ENCODE measurements at regions not wholly inside any gene's neighbourhood (a gene's known extent, or its start where the extent isn't known, plus 50 kb on each side); places are given as distances from the start of the nearest gene placed in this dataset.

- TF ChIP-seq EZH2 (IDR thresholded peaks at IDR 0.05; ENCODE audit: borderline replicate concordance, control insufficient read depth, low read depth, low read length) (no peak), PBX3 (IDR thresholded peaks at IDR 0.05; ENCODE audit: insufficient replicate concordance, low read depth, low read length) (no peak), CREB1 (IDR thresholded peaks at IDR 0.05; ENCODE audit: low read depth) (no peak), POLR2AphosphoS5 (IDR thresholded peaks at IDR 0.05; ENCODE audit: low read length) (no peak), TBL1XR1 (IDR thresholded peaks at IDR 0.05; ENCODE audit: low read depth, low read length) (no peak), YY1 (IDR thresholded peaks at IDR 0.05; ENCODE audit: low read depth, low read length) (no peak), CTCF (IDR thresholded peaks at IDR 0.05 in 2 of 3, conservative IDR thresholded peaks at IDR 0.05 in 1 of 3; ENCODE audit: control insufficient read depth in 2 of 3, extremely low read depth in 1 of 3, insufficient read depth in 1 of 3, low read depth in 3 of 3, low read length in 3 of 3) (no peak), SPI1 (IDR thresholded peaks at IDR 0.05; ENCODE audit: borderline replicate concordance, insufficient read depth, low read depth, low read length) (no peak), REST (IDR thresholded peaks at IDR 0.05; ENCODE audit: low read depth, low read length) (no peak), ZBTB33 (IDR thresholded peaks at IDR 0.05) (no peak), KDM1A (IDR thresholded peaks at IDR 0.05; ENCODE audit: borderline replicate concordance) (no peak), EP300 (IDR thresholded peaks at IDR 0.05; ENCODE audit: borderline replicate concordance in 1 of 2, control insufficient read depth in 1 of 2, low read depth in 2 of 2, low read length in 2 of 2) (no peak), POLR2AphosphoS2 (IDR thresholded peaks at IDR 0.05; ENCODE audit: low read depth, low read length) (no peak), ATF2 (IDR thresholded peaks at IDR 0.05; ENCODE audit: low read length) (no peak)
Observed at GRCh38 chr15:30816430-30816829, 87.3 kb upstream of the FAN1 start.
